HCT116 (cell line): ENCODE measurements at regions not wholly inside any gene's neighbourhood (a gene's known extent, or its start where the extent isn't known, plus 50 kb on each side); places are given as distances from the start of the nearest gene placed in this dataset.

Experiments
- ATAC-seq: fragments of 200-7000 bp; cut with Tn5 transposase; 2 replicates; pipeline ENCODE4 v1.9.1; 2020; ENCODE audit warnings: mild to moderate bottlenecking, moderate library complexity
- BruUV-seq: library from RNA; stranded (reverse); fragments of 400-500 nt; replicated peaks from 2 replicates; lab custom pipeline; 2021; lab: Mats Ljungman, UMichigan
- CTCF ChIA-PET: fragments of 300-600 bp; sonication (Branson Sonifier 250); formaldehyde crosslinking; loops from one replicate; lab custom pipeline; 2021; ENCODE audit warnings: antibody characterized with exemption; lab: Charles Lee
- POLR2A ChIA-PET: fragments of 300-600, 350-600 bp; sonication (Branson Sonifier 250); formaldehyde crosslinking; loops from one replicate; lab custom pipeline; 2021; ENCODE audit warnings: antibody characterized with exemption; lab: Charles Lee
- RAD21 ChIA-PET, 2 experiments: fragments of 300-600 bp; sonication (Branson Sonifier 250); formaldehyde crosslinking; loops; one replicate each; lab custom pipeline; 2023; ENCODE audit warnings: low total read pairs in 2 of 2; ENCODE audit not compliant: uncharacterized antibody in 2 of 2, unreplicated experiment in 2 of 2, low non-redundant PET in 1 of 2; lab: Charles Lee
- DNase-seq: peaks from one replicate; pipeline ENCODE4 v3.0.0-alpha.2; 2010; ENCODE audit warnings: low read depth, low spot score
- H2AFZ ChIP-seq: fragments of 200-600 bp; shearing (Covaris generic), sonication (generic); 2 replicates; pipeline ENCODE4 v1.6.1; 2017; ENCODE audit warnings: low read depth, mixed run types, mixed read lengths, antibody characterized with exemption, low read length; ENCODE audit not compliant: poor library complexity, severe bottlenecking
- H3K27ac ChIP-seq: 2 replicates; pipeline ENCODE4 v1.5.1; 2012; ENCODE audit warnings: low read depth, low read length
- H3K27me3 ChIP-seq: fragments of 200-600 bp; sonication (generic); 2 replicates; pipeline ENCODE4 v1.6.1; 2016; ENCODE audit warnings: mixed run types, low read length, mixed read lengths; ENCODE audit not compliant: insufficient read depth
- H3K36me3 ChIP-seq, 2 experiments: fragments of 200-500 bp in 1 of 2; fragments of 200-600 bp in 1 of 2; sonication (Bioruptor generic) in 1 of 2; sonication (generic) in 1 of 2; 2 replicates each; pipeline versions ENCODE4 v1.5.1 to v1.6.1; 2014 to 2016; ENCODE audit warnings: low read length in 2 of 2, inconsistent platforms in 1 of 2, mixed read lengths in 1 of 2, mixed run types in 1 of 2; ENCODE audit not compliant: insufficient read depth in 2 of 2, control insufficient read depth in 1 of 2
- H3K4me1 ChIP-seq, 2 experiments: fragments of 200-600 bp in 1 of 2; sonication (generic) in 1 of 2; 2 replicates each; pipeline versions ENCODE4 v1.5.1 to v1.6.1; 2012 to 2017; ENCODE audit warnings: low read length in 2 of 2, inconsistent platforms in 1 of 2, mild to moderate bottlenecking in 1 of 2, mixed read lengths in 1 of 2, mixed run types in 1 of 2, moderate library complexity in 1 of 2; ENCODE audit not compliant: insufficient read depth in 2 of 2, control insufficient read depth in 1 of 2
- H3K4me2 ChIP-seq: fragments of 200-600 bp; sonication (generic); 2 replicates; pipeline ENCODE4 v1.6.1; 2017; ENCODE audit warnings: mixed run types, low read length, mixed read lengths
- H3K4me3 ChIP-seq, 2 experiments: fragments of 200-600 bp in 1 of 2; sonication (generic) in 1 of 2; replicated peaks in 1 of 2; 2 replicates each; pipeline ENCODE4 v1.5.1; 2011 to 2016; ENCODE audit warnings: low read length in 2 of 2, control low read depth in 1 of 2, low read depth in 1 of 2, mild to moderate bottlenecking in 1 of 2, mixed read lengths in 1 of 2, mixed run types in 1 of 2
- H3K79me2 ChIP-seq: fragments of 200-600 bp; sonication (generic); 2 replicates; pipeline ENCODE4 v1.6.1; 2017; ENCODE audit warnings: mild to moderate bottlenecking, mixed run types, low read length, moderate library complexity, mixed read lengths; ENCODE audit not compliant: insufficient read depth
- H3K9ac ChIP-seq: fragments of 200-600 bp; sonication (generic); 2 replicates; pipeline ENCODE4 v1.6.1; 2016; ENCODE audit warnings: low read length, mixed read lengths
- H3K9me2 ChIP-seq: fragments of 200-600 bp; sonication (generic), shearing (Covaris generic); 2 replicates; pipeline ENCODE4 v1.6.1; 2017; ENCODE audit warnings: mixed run types, mild to moderate bottlenecking, moderate library complexity; ENCODE audit not compliant: insufficient read depth
- H3K9me3 ChIP-seq, 2 experiments: fragments of 200-500 bp in 1 of 2; fragments of 200-600 bp in 1 of 2; sonication (Bioruptor generic) in 1 of 2; sonication (generic) in 1 of 2; 2 replicates each; pipeline ENCODE4 v1.6.1; 2014 to 2017; ENCODE audit warnings: low read length in 2 of 2, mixed read lengths in 2 of 2, inconsistent platforms in 1 of 2, low read depth in 1 of 2, mild to moderate bottlenecking in 1 of 2, mixed run types in 1 of 2, moderate library complexity in 1 of 2; ENCODE audit not compliant: control insufficient read depth in 1 of 2, insufficient read depth in 1 of 2
- H4K20me1 ChIP-seq: fragments of 200-600 bp; sonication (generic), shearing (Covaris generic); 2 replicates; pipeline ENCODE4 v1.6.1; 2017; ENCODE audit warnings: mixed run types, mild to moderate bottlenecking, moderate library complexity; ENCODE audit not compliant: insufficient read depth
- CBX3 ChIP-seq: IDR thresholded peaks from 2 replicates; pipeline ENCODE4 v1.6.1; 2012; ENCODE audit warnings: low read depth
- EGR1 ChIP-seq: IDR thresholded peaks from 2 replicates; pipeline ENCODE4 v1.6.1; 2012; ENCODE audit warnings: low read depth
- POLR2AphosphoS5 ChIP-seq: IDR thresholded peaks from 2 replicates; pipeline ENCODE4 v1.6.1; 2011; ENCODE audit warnings: mild to moderate bottlenecking, low read depth, low read length, moderate library complexity
- REST ChIP-seq: IDR thresholded peaks from 2 replicates; pipeline ENCODE4 v1.6.1; 2012; ENCODE audit warnings: low read depth
- SIN3A ChIP-seq: IDR thresholded peaks from 2 replicates; pipeline ENCODE4 v1.6.1; 2012; ENCODE audit warnings: low read depth
- SRF ChIP-seq: IDR thresholded peaks from 2 replicates; pipeline ENCODE4 v1.6.1; 2012; ENCODE audit warnings: low read depth
- ZNF274 ChIP-seq: fragments of 200-500 bp; sonication (Bioruptor generic); IDR thresholded peaks from 2 replicates; pipeline ENCODE4 v1.6.1; 2014; ENCODE audit warnings: mild to moderate bottlenecking, low read depth, low read length, inconsistent platforms
- intact Hi-C: fragments of 100-400 bp; cut with micrococcal nuclease; formaldehyde crosslinking; loops from 2 replicates; pipeline ENCODE4 v1.10.0; 2022
- TF ChIP-seq, protein P1 (sequence below): IDR thresholded peaks from 2 replicates; pipeline ENCODE4 v1.6.1; 2012

GRCh38 chr21:32143241-32143939 lies 135.5 kb downstream of the MIS18A start:
- DNase-seq = no peak
- H3K9ac ChIP-seq = no peak overlapping the region
- CTCF ChIA-PET = no interaction called here
- no peaks in the 10 kb centered on the region for H3K9me3 ChIP-seq
- H2AFZ ChIP-seq = no peak overlapping the region
- no peaks in the 10 kb centered on the region for H3K9me2 ChIP-seq
- POLR2A ChIA-PET = no interaction called here
- no peaks in the 10 kb centered on the region for H3K79me2 ChIP-seq
- RAD21 ChIA-PET = no interaction called here
- H3K27ac ChIP-seq = no peak overlapping the region
- H3K4me1 ChIP-seq = no peaks in the 10 kb centered on the region
- no peaks in the 10 kb centered on the region for H3K36me3 ChIP-seq
- no peak overlapping the region for H3K4me2 ChIP-seq
- no peak overlapping the region for H3K4me3 ChIP-seq
- intact Hi-C loops = no loop called here
- TF ChIP-seq POLR2AphosphoS5 = no peak
- no peak for TF ChIP-seq REST
- no peak for TF ChIP-seq EGR1
- no peaks in the 10 kb centered on the region for H4K20me1 ChIP-seq
- no TSS peak for BruUV-seq
- no peak for ATAC-seq
- peaks cover 36% of the 10 kb centered on the region for H3K27me3 ChIP-seq

DNA sequence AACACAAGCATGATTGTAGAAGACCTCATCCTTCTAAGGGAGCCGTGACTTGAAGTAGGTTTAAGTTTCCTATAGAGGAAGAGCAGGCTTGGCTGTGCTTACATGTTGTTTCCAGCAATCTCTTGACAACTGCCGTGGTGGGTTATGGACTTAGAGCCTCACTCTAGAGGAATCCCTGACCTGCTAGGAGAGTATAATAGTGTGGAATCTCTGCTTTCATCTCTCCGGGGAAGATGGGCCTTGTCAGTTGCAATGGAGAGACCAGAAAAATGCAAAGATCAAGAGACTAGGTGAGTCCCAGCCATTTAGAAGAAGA lies 137.6 kb downstream of the MIS18A start:
- Histone ChIP-seq H3K27ac (no peak overlapping the region), H3K79me2 (no peaks in the 10 kb centered on the region), H3K9me3 (no peaks in the 10 kb centered on the region), H2AFZ (no peak overlapping the region), H3K4me3 (no peak overlapping the region), H3K9me2 (no peaks in the 10 kb centered on the region), H3K4me1 (no peaks in the 10 kb centered on the region), H4K20me1 (no peaks in the 10 kb centered on the region), H3K9ac (no peak overlapping the region), H3K4me2 (no peak overlapping the region), H3K27me3 (peaks cover 26% of the 10 kb centered on the region), H3K36me3 (no peaks in the 10 kb centered on the region)
- ChIA-PET CTCF (no interaction called here), POLR2A (no interaction called here), RAD21 (no interaction called here)
- no TSS peak for BruUV-seq
- TF ChIP-seq, protein P1, sequence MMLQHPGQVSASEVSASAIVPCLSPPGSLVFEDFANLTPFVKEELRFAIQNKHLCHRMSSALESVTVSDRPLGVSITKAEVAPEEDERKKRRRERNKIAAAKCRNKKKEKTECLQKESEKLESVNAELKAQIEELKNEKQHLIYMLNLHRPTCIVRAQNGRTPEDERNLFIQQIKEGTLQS = no peak
- no peak for TF ChIP-seq POLR2AphosphoS5
- no peak for TF ChIP-seq ZNF274
- no peak for TF ChIP-seq SIN3A
- TF ChIP-seq REST = no peak
- TF ChIP-seq EGR1 = no peak
- no peak for TF ChIP-seq SRF
- no peak for TF ChIP-seq CBX3
- DNase-seq (no peak), ATAC-seq (no peak)
- intact Hi-C loops = no loop called here
